MM.1S (cell line): ENCODE measurements at regions not wholly inside any gene's neighbourhood (a gene's known extent, or its start where the extent isn't known, plus 50 kb on each side); places are given as distances from the start of the nearest gene placed in this dataset.

Experiments
- EZH2 ChIP-seq: fragments of 300-600 bp; sonication (generic); optimal IDR thresholded peaks from 2 replicates; pipeline ENCODE3; 2017; ENCODE audit warnings: low read depth, mild to moderate bottlenecking, antibody characterized with exemption, low read length, mixed read lengths
- EZH2phosphoT487 ChIP-seq: fragments of 300-600 bp; sonication (generic); IDR thresholded peaks from 2 replicates; pipeline ENCODE4 v1.6.1; 2018; ENCODE audit warnings: antibody characterized with exemption, low read length
- TF ChIP-seq, protein P1 (sequence below): fragments of 300-600 bp; sonication (generic); IDR thresholded peaks from 2 replicates; pipeline ENCODE4 v1.5.1; 2016; ENCODE audit warnings: antibody characterized with exemption, low read length, mixed read lengths

DNA sequence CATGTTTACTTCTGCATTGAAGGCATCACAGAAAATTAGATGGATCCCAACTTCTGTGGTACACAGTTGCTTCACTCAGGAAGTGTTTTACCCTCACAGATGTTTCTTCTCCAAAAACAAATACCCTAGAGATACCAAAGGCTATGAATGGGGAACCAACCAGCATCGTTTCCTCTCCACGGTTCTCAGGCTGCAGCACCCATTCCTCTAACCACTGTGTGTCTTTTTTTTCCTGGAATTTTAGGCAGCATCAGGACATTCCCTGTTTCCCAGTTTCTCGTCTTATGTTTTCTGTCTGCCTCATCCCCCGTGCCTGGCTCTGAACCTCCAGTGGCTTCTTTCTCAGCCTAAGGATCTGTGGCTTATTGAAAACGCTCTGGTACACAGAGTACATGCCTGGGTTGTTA, 72.0 kb upstream of the TBX5 start:
- TF ChIP-seq EZH2: no peak
- TF ChIP-seq, protein P1, sequence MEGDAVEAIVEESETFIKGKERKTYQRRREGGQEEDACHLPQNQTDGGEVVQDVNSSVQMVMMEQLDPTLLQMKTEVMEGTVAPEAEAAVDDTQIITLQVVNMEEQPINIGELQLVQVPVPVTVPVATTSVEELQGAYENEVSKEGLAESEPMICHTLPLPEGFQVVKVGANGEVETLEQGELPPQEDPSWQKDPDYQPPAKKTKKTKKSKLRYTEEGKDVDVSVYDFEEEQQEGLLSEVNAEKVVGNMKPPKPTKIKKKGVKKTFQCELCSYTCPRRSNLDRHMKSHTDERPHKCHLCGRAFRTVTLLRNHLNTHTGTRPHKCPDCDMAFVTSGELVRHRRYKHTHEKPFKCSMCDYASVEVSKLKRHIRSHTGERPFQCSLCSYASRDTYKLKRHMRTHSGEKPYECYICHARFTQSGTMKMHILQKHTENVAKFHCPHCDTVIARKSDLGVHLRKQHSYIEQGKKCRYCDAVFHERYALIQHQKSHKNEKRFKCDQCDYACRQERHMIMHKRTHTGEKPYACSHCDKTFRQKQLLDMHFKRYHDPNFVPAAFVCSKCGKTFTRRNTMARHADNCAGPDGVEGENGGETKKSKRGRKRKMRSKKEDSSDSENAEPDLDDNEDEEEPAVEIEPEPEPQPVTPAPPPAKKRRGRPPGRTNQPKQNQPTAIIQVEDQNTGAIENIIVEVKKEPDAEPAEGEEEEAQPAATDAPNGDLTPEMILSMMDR: no peak
- no peak for TF ChIP-seq EZH2phosphoT487
